Neural cell (in vitro differentiated cells): ENCODE measurements at regions not wholly inside any gene's neighbourhood (a gene's known extent, or its start where the extent isn't known, plus 50 kb on each side); places are given as distances from the start of the nearest gene placed in this dataset.

Experiments used
- CTCF ChIP-seq: fragments of 450-650 bp; IDR thresholded peaks from 2 replicates; pipeline ENCODE4 v1.5.1; 2014; ENCODE audit warnings: antibody characterized with exemption, mild to moderate bottlenecking, moderate library complexity; ENCODE audit not compliant: poor library complexity, severe bottlenecking
- EP300 ChIP-seq: fragments of 450-650 bp; conservative IDR thresholded peaks from 2 replicates; pipeline ENCODE4 v1.6.1; 2014; ENCODE audit warnings: antibody characterized with exemption, mild to moderate bottlenecking, moderate library complexity; ENCODE audit not compliant: poor library complexity, severe bottlenecking
- EZH2 ChIP-seq: fragments of 200-600, 300-800 bp; shearing (Covaris generic), sonication (generic); IDR thresholded peaks from 2 replicates; pipeline ENCODE4 v1.6.1; 2014; ENCODE audit warnings: antibody characterized with exemption, low read length, borderline replicate concordance, mild to moderate bottlenecking; ENCODE audit not compliant: insufficient read depth, poor library complexity, severe bottlenecking
- MXI1 ChIP-seq: fragments of 450-650 bp; conservative IDR thresholded peaks from 2 replicates; pipeline ENCODE4 v1.6.1; 2014; ENCODE audit warnings: antibody characterized with exemption, mild to moderate bottlenecking; ENCODE audit not compliant: poor library complexity, severe bottlenecking
- POLR2AphosphoS5 ChIP-seq: IDR thresholded peaks from 2 replicates; pipeline ENCODE4 v1.6.1; 2012
- REST ChIP-seq: IDR thresholded peaks from 2 replicates; pipeline ENCODE4 v1.6.1; 2012; ENCODE audit warnings: borderline replicate concordance
- SMC3 ChIP-seq: fragments of 450-650 bp; conservative IDR thresholded peaks from 2 replicates; pipeline ENCODE4 v1.6.1; 2014; ENCODE audit warnings: antibody characterized with exemption, mild to moderate bottlenecking, moderate library complexity; ENCODE audit not compliant: poor library complexity

- TF ChIP-seq CTCF, result no peak
- no peak for TF ChIP-seq MXI1
- no peak for TF ChIP-seq POLR2AphosphoS5
- no peak for TF ChIP-seq EP300
- no peak for TF ChIP-seq REST
- TF ChIP-seq SMC3, result no peak
- TF ChIP-seq EZH2, result no peak
These were observed 96.1 kb upstream of the DPT start for GRCh38 chr1:168825129-168825528.
